ENCODE measurements at regions not wholly inside any gene's neighbourhood (a gene's known extent, or its start where the extent isn't known, plus 50 kb on each side); places are given as distances from the start of the nearest gene placed in this dataset.

GRCh38 chr2:204064119-204064518 lies 127.6 kb downstream of the ICOS start:
- no peak for TF ChIP-seq CTCF (IDR thresholded peaks at IDR 0.05)
- H3K4me3 ChIP-seq: no peak overlapping the region
- no peak for ATAC-seq

GRCh38 chr2:204065566-204065965 lies 129.0 kb downstream of the ICOS start:
- DNase-seq: no peak
- intact Hi-C loops (cut with DNase I): no loop called here
- peaks cover 0 to 28% (median 5%) of the 10 kb centered on the region in 7 donors for H3K27me3 ChIP-seq
- no peak overlapping the region for H3K4me3 ChIP-seq
- WGBS, 2 donors: 48 to 65% methylated on average over 3 of the region's 3 CpGs
- ATAC-seq: no peak
- no peaks in the 10 kb centered on the region for H3K4me1 ChIP-seq
- H3K36me3 ChIP-seq: no peaks in the 10 kb centered on the region
- H3K27ac ChIP-seq: no peak overlapping the region
- peaks cover 0 to 4% (median 0%) of the 10 kb centered on the region in 11 donors for H3K9me3 ChIP-seq
- no peak for TF ChIP-seq CTCF (IDR thresholded peaks at IDR 0.05)

More at GRCh38 chr2:204064119-204064518, 127.6 kb downstream of the ICOS start:
- H3K9me3 ChIP-seq: peaks cover 0 to 4% (median 0%) of the 10 kb centered on the region in 11 donors
- H3K4me1 ChIP-seq: no peaks in the 10 kb centered on the region
- WGBS, 2 donors: 95 to 99% methylated on average over 5 of the region's 5 CpGs
- intact Hi-C loops (cut with DNase I): no loop called here
- H3K36me3 ChIP-seq: no peaks in the 10 kb centered on the region
- DNase-seq: no peak
- H3K27me3 ChIP-seq: peaks cover 0 to 28% (median 0%) of the 10 kb centered on the region in 7 donors
- H3K27ac ChIP-seq: no peak overlapping the region

- H3K9me3 ChIP-seq: peaks cover 0 to 4% (median 0%) of the 10 kb centered on the region in 11 donors
- ATAC-seq: no peak
These were observed 129.5 kb downstream of the ICOS start for GRCh38 chr2:204066051-204066450.

GRCh38 chr2:204069804-204070203 lies 133.2 kb downstream of the ICOS start:
- TF ChIP-seq CTCF (IDR thresholded peaks at IDR 0.05): no peak
- H3K4me1 ChIP-seq: no peaks in the 10 kb centered on the region
- WGBS, 2 donors: 64 to 69% methylated on average over 7 of the region's 7 CpGs
- no peak for ATAC-seq
- no peaks in the 10 kb centered on the region for H3K36me3 ChIP-seq
- no peak overlapping the region for H3K4me3 ChIP-seq
- intact Hi-C loops (cut with DNase I): loop anchor here in 1 of 10 donors (10.0 kb wide), 1 partner anchor 105 kb away; no protein-coding TSS in a partner anchor
- DNase-seq: no peak
- peaks cover 0 to 4% (median 0%) of the 10 kb centered on the region in 11 donors for H3K9me3 ChIP-seq
- H3K27ac ChIP-seq: no peak overlapping the region
- H3K27me3 ChIP-seq: peaks cover 0 to 32% (median 10%) of the 10 kb centered on the region in 7 donors

More at GRCh38 chr2:204066051-204066450, 129.5 kb downstream of the ICOS start:
- no peak for DNase-seq
- no peak for TF ChIP-seq CTCF (IDR thresholded peaks at IDR 0.05)
- H3K4me1 ChIP-seq: no peaks in the 10 kb centered on the region
- H3K27me3 ChIP-seq: peaks cover 0 to 30% (median 5%) of the 10 kb centered on the region in 7 donors
- H3K36me3 ChIP-seq: no peaks in the 10 kb centered on the region
- no peak overlapping the region for H3K4me3 ChIP-seq
- no peak overlapping the region for H3K27ac ChIP-seq
- WGBS, 2 donors: 83 to 86% methylated on average over 1 of the region's 1 CpG
- intact Hi-C loops (cut with DNase I): no loop called here

Data from heart right ventricle (tissue), 16 donors.